ENCODE measurements at regions not wholly inside any gene's neighbourhood (a gene's known extent, or its start where the extent isn't known, plus 50 kb on each side); places are given as distances from the start of the nearest gene placed in this dataset.

- no peak for DNase-seq (ENCODE audit: low read depth)
- no peaks in the 10 kb centered on the region for H3K36me3 ChIP-seq (ENCODE audit: control insufficient read depth, insufficient read depth, low read length)
- TF ChIP-seq, protein P1, sequence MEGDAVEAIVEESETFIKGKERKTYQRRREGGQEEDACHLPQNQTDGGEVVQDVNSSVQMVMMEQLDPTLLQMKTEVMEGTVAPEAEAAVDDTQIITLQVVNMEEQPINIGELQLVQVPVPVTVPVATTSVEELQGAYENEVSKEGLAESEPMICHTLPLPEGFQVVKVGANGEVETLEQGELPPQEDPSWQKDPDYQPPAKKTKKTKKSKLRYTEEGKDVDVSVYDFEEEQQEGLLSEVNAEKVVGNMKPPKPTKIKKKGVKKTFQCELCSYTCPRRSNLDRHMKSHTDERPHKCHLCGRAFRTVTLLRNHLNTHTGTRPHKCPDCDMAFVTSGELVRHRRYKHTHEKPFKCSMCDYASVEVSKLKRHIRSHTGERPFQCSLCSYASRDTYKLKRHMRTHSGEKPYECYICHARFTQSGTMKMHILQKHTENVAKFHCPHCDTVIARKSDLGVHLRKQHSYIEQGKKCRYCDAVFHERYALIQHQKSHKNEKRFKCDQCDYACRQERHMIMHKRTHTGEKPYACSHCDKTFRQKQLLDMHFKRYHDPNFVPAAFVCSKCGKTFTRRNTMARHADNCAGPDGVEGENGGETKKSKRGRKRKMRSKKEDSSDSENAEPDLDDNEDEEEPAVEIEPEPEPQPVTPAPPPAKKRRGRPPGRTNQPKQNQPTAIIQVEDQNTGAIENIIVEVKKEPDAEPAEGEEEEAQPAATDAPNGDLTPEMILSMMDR (IDR thresholded peaks at IDR 0.05; ENCODE audit: insufficient read depth, low read depth, low read length): no peak
- POLR2A ChIA-PET: no interaction called here
- CTCF ChIA-PET: no interaction called here
- no peaks in the 10 kb centered on the region for H3K27me3 ChIP-seq (ENCODE audit: control insufficient read depth, insufficient read depth, low read length)
- no peak overlapping the region for H3K4me3 ChIP-seq (ENCODE audit: low read depth, low read length)
Observed at GRCh38 chr1:185626344-185626743, 107.8 kb upstream of the HMCN1 start.

DNA sequence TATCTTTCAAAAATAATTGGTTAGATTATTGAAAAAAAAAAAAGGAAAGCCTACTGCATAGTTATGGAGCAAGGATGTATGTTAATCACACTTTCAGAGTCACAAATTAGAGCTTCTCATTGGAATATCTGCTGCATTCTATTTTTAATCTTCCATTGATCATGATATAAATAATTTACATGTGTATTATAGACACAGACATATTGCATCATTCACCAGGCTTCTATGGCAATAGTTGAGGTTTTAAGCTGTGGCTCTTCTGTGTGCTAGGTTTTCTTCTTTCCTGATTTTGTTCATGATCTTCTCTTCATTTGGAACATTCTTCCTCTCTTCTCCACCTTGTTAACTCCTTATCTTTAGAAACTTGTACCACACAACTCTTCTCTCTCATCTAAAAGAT lies 123.2 kb upstream of the HMCN1 start:
- Histone ChIP-seq H3K4me3 (ENCODE audit: low read depth, low read length) (no peak overlapping the region), H3K36me3 (ENCODE audit: control insufficient read depth, insufficient read depth, low read length) (no peaks in the 10 kb centered on the region), H3K27me3 (ENCODE audit: control insufficient read depth, insufficient read depth, low read length) (no peaks in the 10 kb centered on the region)
- no peak for DNase-seq (ENCODE audit: low read depth)
- ChIA-PET CTCF (interaction anchor here (0.8 kb wide), 1 partner anchor 15 kb away, joined by 4 read pairs; no protein-coding TSS in a partner anchor), POLR2A (no interaction called here)
- TF ChIP-seq, protein P1 (IDR thresholded peaks at IDR 0.05; ENCODE audit: insufficient read depth, low read depth, low read length): no peak

GRCh38 chr1:185608177-185608576 lies 126.0 kb upstream of the HMCN1 start:
- TF ChIP-seq, protein P1 (IDR thresholded peaks at IDR 0.05; ENCODE audit: insufficient read depth, low read depth, low read length): no peak
- H3K27me3 ChIP-seq (ENCODE audit: control insufficient read depth, insufficient read depth, low read length): no peaks in the 10 kb centered on the region
- no peak overlapping the region for H3K4me3 ChIP-seq (ENCODE audit: low read depth, low read length)
- ChIA-PET POLR2A (no interaction called here), CTCF (interaction anchor here (3.8 kb wide), 1 partner anchor 13 kb away, joined by 18 read pairs; no protein-coding TSS in a partner anchor)
- H3K36me3 ChIP-seq (ENCODE audit: control insufficient read depth, insufficient read depth, low read length): no peaks in the 10 kb centered on the region
- DNase-seq (ENCODE audit: low read depth): no peak

DNA sequence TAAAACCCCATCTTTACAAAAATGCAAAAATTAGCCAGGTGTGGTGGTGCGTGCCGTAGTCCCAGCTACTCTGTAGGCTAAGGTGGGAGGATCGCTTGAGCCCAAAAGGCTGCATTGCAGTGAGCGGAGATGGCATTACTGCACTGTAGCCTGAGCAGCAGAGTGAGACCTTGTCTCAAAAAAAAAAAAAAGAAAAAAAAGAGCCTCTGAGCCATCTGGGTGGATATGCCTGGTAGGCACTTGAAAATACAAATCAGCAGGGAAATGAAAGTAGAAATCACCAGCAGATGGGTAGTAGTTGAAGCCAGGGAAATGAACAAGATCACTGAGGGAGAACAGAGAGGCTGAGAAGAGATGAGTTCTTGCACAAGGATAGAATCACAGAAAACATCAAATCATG lies 131.0 kb upstream of the HMCN1 start:
- TF ChIP-seq, protein P1 (IDR thresholded peaks at IDR 0.05; ENCODE audit: insufficient read depth, low read depth, low read length): no peak
- DNase-seq (ENCODE audit: low read depth): no peak
- ChIA-PET CTCF (interaction anchor here (1.4 to 2.4 kb wide), 2 partner anchors 8 to 67 kb away, joined by 5 to 6 read pairs; no protein-coding TSS in a partner anchor), POLR2A (no interaction called here)
- no peaks in the 10 kb centered on the region for H3K27me3 ChIP-seq (ENCODE audit: control insufficient read depth, insufficient read depth, low read length)
- no peak overlapping the region for H3K4me3 ChIP-seq (ENCODE audit: low read depth, low read length)
- H3K36me3 ChIP-seq (ENCODE audit: control insufficient read depth, insufficient read depth, low read length): no peaks in the 10 kb centered on the region

GRCh38 chr1:185601189-185601588 lies 133.0 kb upstream of the HMCN1 start:
- DNase-seq (ENCODE audit: low read depth): no peak
- TF ChIP-seq, protein P1 (IDR thresholded peaks at IDR 0.05; ENCODE audit: insufficient read depth, low read depth, low read length): no peak
- H3K4me3 ChIP-seq (ENCODE audit: low read depth, low read length): no peak overlapping the region
- no peaks in the 10 kb centered on the region for H3K36me3 ChIP-seq (ENCODE audit: control insufficient read depth, insufficient read depth, low read length)
- H3K27me3 ChIP-seq (ENCODE audit: control insufficient read depth, insufficient read depth, low read length): no peaks in the 10 kb centered on the region
- CTCF ChIA-PET: no interaction called here
- POLR2A ChIA-PET: no interaction called here

All from BJ (cell line).